GM10266 (cell line): ENCODE measurements at regions not wholly inside any gene's neighbourhood (a gene's known extent, or its start where the extent isn't known, plus 50 kb on each side); places are given as distances from the start of the nearest gene placed in this dataset.

Experiments used
- DNase-seq: peaks from one replicate; pipeline ENCODE4 v3.0.0; 2012; ENCODE audit errors: extremely low spot score
- TF ChIP-seq, protein P1 (sequence below): IDR thresholded peaks from 2 replicates; pipeline ENCODE4 v1.5.1; 2012; ENCODE audit warnings: mild to moderate bottlenecking, low read depth; ENCODE audit not compliant: control insufficient read depth, insufficient read depth; ENCODE audit errors: missing control alignments

DNA sequence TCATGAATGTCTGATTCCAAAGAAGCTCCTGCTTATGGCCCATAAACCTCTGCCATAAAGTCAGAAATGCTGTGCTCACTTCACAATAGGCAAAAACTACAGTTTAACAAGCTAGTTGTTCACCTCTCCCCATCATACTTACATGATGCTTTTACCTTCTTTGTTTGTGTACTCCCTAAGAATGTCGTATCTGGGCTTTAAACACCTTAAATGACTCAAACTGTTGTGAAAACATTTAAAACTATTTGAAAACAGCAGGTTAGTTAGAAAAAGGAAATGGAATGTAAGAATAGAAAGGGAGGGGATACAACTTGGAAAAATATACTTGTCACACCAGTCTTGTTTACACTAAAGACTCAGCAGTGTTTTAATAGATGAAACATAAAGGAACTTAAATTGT is 128.2 kb upstream of the AGR3 start:
- no peak for DNase-seq
- TF ChIP-seq, protein P1, sequence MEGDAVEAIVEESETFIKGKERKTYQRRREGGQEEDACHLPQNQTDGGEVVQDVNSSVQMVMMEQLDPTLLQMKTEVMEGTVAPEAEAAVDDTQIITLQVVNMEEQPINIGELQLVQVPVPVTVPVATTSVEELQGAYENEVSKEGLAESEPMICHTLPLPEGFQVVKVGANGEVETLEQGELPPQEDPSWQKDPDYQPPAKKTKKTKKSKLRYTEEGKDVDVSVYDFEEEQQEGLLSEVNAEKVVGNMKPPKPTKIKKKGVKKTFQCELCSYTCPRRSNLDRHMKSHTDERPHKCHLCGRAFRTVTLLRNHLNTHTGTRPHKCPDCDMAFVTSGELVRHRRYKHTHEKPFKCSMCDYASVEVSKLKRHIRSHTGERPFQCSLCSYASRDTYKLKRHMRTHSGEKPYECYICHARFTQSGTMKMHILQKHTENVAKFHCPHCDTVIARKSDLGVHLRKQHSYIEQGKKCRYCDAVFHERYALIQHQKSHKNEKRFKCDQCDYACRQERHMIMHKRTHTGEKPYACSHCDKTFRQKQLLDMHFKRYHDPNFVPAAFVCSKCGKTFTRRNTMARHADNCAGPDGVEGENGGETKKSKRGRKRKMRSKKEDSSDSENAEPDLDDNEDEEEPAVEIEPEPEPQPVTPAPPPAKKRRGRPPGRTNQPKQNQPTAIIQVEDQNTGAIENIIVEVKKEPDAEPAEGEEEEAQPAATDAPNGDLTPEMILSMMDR: no peak

- TF ChIP-seq, protein P1: no peak
- no peak for DNase-seq
Measured at GRCh38 chr7:17010637-17011300, 129.0 kb upstream of the AGR3 start.

DNA sequence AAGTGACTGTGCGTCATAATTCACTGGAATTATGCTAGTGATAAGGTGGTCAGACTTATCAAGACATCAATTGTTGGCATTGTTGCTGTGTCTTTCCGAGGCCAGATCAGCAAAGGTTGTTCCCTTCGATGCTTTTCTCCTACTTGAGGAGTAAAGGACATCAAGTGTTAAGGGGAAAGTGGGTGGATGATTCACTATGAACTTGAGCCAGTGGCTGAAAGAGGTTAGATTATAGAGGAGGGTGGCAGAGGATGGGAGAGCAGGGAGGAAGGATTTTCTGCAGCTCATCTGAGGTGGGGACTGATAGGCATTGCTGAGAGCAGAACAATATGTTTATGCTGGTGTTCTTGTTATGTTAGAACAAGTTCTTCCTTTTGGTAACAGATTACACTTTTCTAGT is 131.4 kb upstream of the AGR3 start:
- TF ChIP-seq, protein P1: no peak
- DNase-seq: no peak

- no peak for DNase-seq
- TF ChIP-seq, protein P1: no peak
Measured at GRCh38 chr7:17014686-17015085, 132.9 kb upstream of the AGR3 start.

DNA sequence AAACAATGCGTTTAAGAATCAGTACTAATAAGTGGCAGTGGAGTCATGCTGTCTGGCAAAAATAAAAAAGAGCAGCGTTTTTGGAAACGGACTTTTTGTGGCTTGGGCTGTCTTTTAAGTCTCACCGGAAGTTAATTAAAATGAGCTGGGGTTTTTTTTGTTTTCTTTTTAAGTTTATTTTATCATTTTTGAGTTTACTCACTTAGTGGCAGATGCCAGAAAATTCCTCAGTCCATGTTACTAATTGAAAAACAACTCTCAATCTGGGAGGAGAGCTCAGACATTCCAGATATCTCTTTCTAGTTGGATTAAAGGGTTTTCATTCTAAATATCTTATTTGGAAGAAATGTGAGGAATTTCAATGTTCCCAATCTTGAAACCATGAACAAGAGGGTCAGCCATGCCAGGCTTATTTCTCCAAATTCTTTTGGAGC is 133.8 kb upstream of the AGR3 start:
- no peak for DNase-seq
- TF ChIP-seq, protein P1: no peak

DNA sequence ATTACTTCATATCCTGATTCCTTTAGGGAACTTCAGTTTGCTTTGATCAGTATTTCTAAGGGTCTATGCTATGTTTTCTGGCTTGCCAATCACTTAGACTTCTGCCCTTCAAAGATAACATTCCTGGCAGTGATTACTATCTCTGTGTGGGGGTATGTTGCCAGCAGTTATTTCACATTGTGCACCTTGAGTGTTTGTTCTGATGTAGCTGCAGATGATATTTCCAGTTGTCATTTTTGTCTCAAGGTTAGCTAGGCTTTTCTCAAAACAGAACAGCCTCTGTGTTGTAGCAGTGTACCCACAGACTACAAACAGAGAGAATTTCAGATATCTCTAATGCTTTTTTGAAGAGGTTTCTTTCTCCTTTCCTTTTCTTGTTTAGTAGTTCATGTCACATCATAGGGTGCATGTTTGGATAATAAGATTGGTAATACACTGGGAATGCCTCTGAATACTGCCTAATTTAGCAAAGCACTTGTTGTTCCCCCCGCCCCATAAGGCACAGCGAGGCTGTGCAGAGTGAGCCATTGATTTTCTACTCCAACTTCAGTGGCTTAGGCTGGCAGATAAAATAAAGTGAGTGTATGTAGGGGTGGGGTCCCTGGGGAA is 134.7 kb upstream of the AGR3 start:
- TF ChIP-seq, protein P1: no peak
- DNase-seq: no peak

GRCh38 chr7:17019106-17019505 is 137.3 kb upstream of the AGR3 start:
- TF ChIP-seq, protein P1: no peak

More at GRCh38 chr7:17019106-17019505, 137.3 kb upstream of the AGR3 start:
- DNase-seq: no peak
